ENCODE measurements at regions not wholly inside any gene's neighbourhood (a gene's known extent, or its start where the extent isn't known, plus 50 kb on each side); places are given as distances from the start of the nearest gene placed in this dataset.
"Not testable (repeated sequence)": the region's sequence is repeated elsewhere in the genome, so short reads cannot be mapped to it uniquely, and the experiment has no call there.

- no peaks in the 10 kb centered on the region for H3K9me3 ChIP-seq (ENCODE audit: insufficient read depth, low read depth, low read length)
- no peaks in the 10 kb centered on the region for H3K4me1 ChIP-seq (ENCODE audit: insufficient read depth, low read length)
- H3K27me3 ChIP-seq (ENCODE audit: insufficient read depth, low read length) = no peaks in the 10 kb centered on the region
- H3K36me3 ChIP-seq (ENCODE audit: insufficient read depth, low read depth, low read length) = no peaks in the 10 kb centered on the region
- no peak overlapping the region for H3K27ac ChIP-seq (ENCODE audit: low read length)
- H3K9ac ChIP-seq (ENCODE audit: low read depth, low read length) = no peak overlapping the region
- H3K4me3 ChIP-seq (ENCODE audit: low read length) = no peak overlapping the region
Observed at GRCh38 chr11:45000918-45001317, 50.2 kb upstream of the TP53I11 start.

GRCh38 chr11:45001466-45002165 lies 50.9 kb upstream of the TP53I11 start:
- no peaks in the 10 kb centered on the region for H3K27me3 ChIP-seq (ENCODE audit: insufficient read depth, low read length)
- H3K36me3 ChIP-seq (ENCODE audit: insufficient read depth, low read depth, low read length) = no peaks in the 10 kb centered on the region
- H3K4me1 ChIP-seq (ENCODE audit: insufficient read depth, low read length) = no peaks in the 10 kb centered on the region
- no peaks in the 10 kb centered on the region for H3K9me3 ChIP-seq (ENCODE audit: insufficient read depth, low read depth, low read length)
- no peak overlapping the region for H3K4me3 ChIP-seq (ENCODE audit: low read length)
- no peak overlapping the region for H3K27ac ChIP-seq (ENCODE audit: low read length)
- H3K9ac ChIP-seq (ENCODE audit: low read depth, low read length) = no peak overlapping the region

- Histone ChIP-seq H3K36me3 (ENCODE audit: insufficient read depth, low read depth, low read length) (no peaks in the 10 kb centered on the region), H3K4me3 (ENCODE audit: low read length) (no peak overlapping the region), H3K4me1 (ENCODE audit: insufficient read depth, low read length) (no peaks in the 10 kb centered on the region), H3K9me3 (ENCODE audit: insufficient read depth, low read depth, low read length) (no peaks in the 10 kb centered on the region), H3K27me3 (ENCODE audit: insufficient read depth, low read length) (no peaks in the 10 kb centered on the region), H3K27ac (ENCODE audit: low read length) (no peak overlapping the region), H3K9ac (ENCODE audit: low read depth, low read length) (no peak overlapping the region)
Observed at GRCh38 chr11:45005106-45005505, 54.4 kb upstream of the TP53I11 start.

GRCh38 chr11:45007011-45007410 lies 56.3 kb upstream of the TP53I11 start:
- Histone ChIP-seq H3K36me3 (ENCODE audit: insufficient read depth, low read depth, low read length) (no peaks in the 10 kb centered on the region), H3K27me3 (ENCODE audit: insufficient read depth, low read length) (no peaks in the 10 kb centered on the region), H3K4me1 (ENCODE audit: insufficient read depth, low read length) (no peaks in the 10 kb centered on the region), H3K9ac (ENCODE audit: low read depth, low read length) (no peak overlapping the region), H3K27ac (ENCODE audit: low read length) (no peak overlapping the region), H3K4me3 (ENCODE audit: low read length) (no peak overlapping the region), H3K9me3 (ENCODE audit: insufficient read depth, low read depth, low read length) (no peaks in the 10 kb centered on the region)

- not testable (repeated sequence) for H3K4me1 ChIP-seq (ENCODE audit: insufficient read depth, low read length); H3K27ac ChIP-seq (ENCODE audit: low read length); H3K9ac ChIP-seq (ENCODE audit: low read depth, low read length); H3K9me3 ChIP-seq (ENCODE audit: insufficient read depth, low read depth, low read length); H3K27me3 ChIP-seq (ENCODE audit: insufficient read depth, low read length); H3K36me3 ChIP-seq (ENCODE audit: insufficient read depth, low read depth, low read length); H3K4me3 ChIP-seq (ENCODE audit: low read length)
Observed at GRCh38 chr11:45015983-45016382, 65.3 kb upstream of the TP53I11 start.

GRCh38 chr11:45016446-45016845 lies 65.8 kb upstream of the TP53I11 start:
- not testable (repeated sequence) for H3K9me3 ChIP-seq (ENCODE audit: insufficient read depth, low read depth, low read length); H3K36me3 ChIP-seq (ENCODE audit: insufficient read depth, low read depth, low read length); H3K4me3 ChIP-seq (ENCODE audit: low read length); H3K4me1 ChIP-seq (ENCODE audit: insufficient read depth, low read length); H3K27ac ChIP-seq (ENCODE audit: low read length); H3K27me3 ChIP-seq (ENCODE audit: insufficient read depth, low read length); H3K9ac ChIP-seq (ENCODE audit: low read depth, low read length)

GRCh38 chr11:45017329-45017728 lies 66.6 kb upstream of the TP53I11 start:
- no peak overlapping the region for H3K4me3 ChIP-seq (ENCODE audit: low read length)
- no peaks in the 10 kb centered on the region for H3K9me3 ChIP-seq (ENCODE audit: insufficient read depth, low read depth, low read length)
- no peaks in the 10 kb centered on the region for H3K36me3 ChIP-seq (ENCODE audit: insufficient read depth, low read depth, low read length)
- no peak overlapping the region for H3K27ac ChIP-seq (ENCODE audit: low read length)
- H3K4me1 ChIP-seq (ENCODE audit: insufficient read depth, low read length) = peaks cover 15% of the 10 kb centered on the region
- peaks cover 2% of the 10 kb centered on the region; the same call in 1 of the 2 replicates for H3K27me3 ChIP-seq (ENCODE audit: insufficient read depth, low read length)
- H3K9ac ChIP-seq (ENCODE audit: low read depth, low read length) = no peak overlapping the region

- H3K9me3 ChIP-seq (ENCODE audit: insufficient read depth, low read depth, low read length) = no peaks in the 10 kb centered on the region
- no peak overlapping the region for H3K4me3 ChIP-seq (ENCODE audit: low read length)
- H3K27me3 ChIP-seq (ENCODE audit: insufficient read depth, low read length) = peaks cover 3% of the 10 kb centered on the region; the same call in 1 of the 2 replicates
- H3K36me3 ChIP-seq (ENCODE audit: insufficient read depth, low read depth, low read length) = no peaks in the 10 kb centered on the region
- H3K27ac ChIP-seq (ENCODE audit: low read length) = no peak overlapping the region
- no peak overlapping the region for H3K9ac ChIP-seq (ENCODE audit: low read depth, low read length)
- peaks cover 15% of the 10 kb centered on the region for H3K4me1 ChIP-seq (ENCODE audit: insufficient read depth, low read length)
Observed at GRCh38 chr11:45021001-45021400, 70.3 kb upstream of the TP53I11 start.

GRCh38 chr11:45021692-45022141 lies 71.0 kb upstream of the TP53I11 start:
- no peak overlapping the region for H3K27ac ChIP-seq (ENCODE audit: low read length)
- peaks cover 15% of the 10 kb centered on the region for H3K4me1 ChIP-seq (ENCODE audit: insufficient read depth, low read length)

GRCh38 chr11:45022294-45023064 lies 71.8 kb upstream of the TP53I11 start:
- Histone ChIP-seq H3K4me1 (ENCODE audit: insufficient read depth, low read length) (peaks cover 15% of the 10 kb centered on the region), H3K27me3 (ENCODE audit: insufficient read depth, low read length) (peaks cover 3% of the 10 kb centered on the region; the same call in 1 of the 2 replicates), H3K9me3 (ENCODE audit: insufficient read depth, low read depth, low read length) (no peaks in the 10 kb centered on the region), H3K36me3 (ENCODE audit: insufficient read depth, low read depth, low read length) (no peaks in the 10 kb centered on the region), H3K9ac (ENCODE audit: low read depth, low read length) (no peak overlapping the region), H3K4me3 (ENCODE audit: low read length) (no peak overlapping the region), H3K27ac (ENCODE audit: low read length) (no peak overlapping the region)

More at GRCh38 chr11:45021692-45022141, 71.0 kb upstream of the TP53I11 start:
- no peaks in the 10 kb centered on the region for H3K36me3 ChIP-seq (ENCODE audit: insufficient read depth, low read depth, low read length)
- H3K9ac ChIP-seq (ENCODE audit: low read depth, low read length) = no peak overlapping the region
- no peak overlapping the region for H3K4me3 ChIP-seq (ENCODE audit: low read length)
- H3K27me3 ChIP-seq (ENCODE audit: insufficient read depth, low read length) = peaks cover 3% of the 10 kb centered on the region; the same call in 1 of the 2 replicates
- no peaks in the 10 kb centered on the region for H3K9me3 ChIP-seq (ENCODE audit: insufficient read depth, low read depth, low read length)

- H3K9ac ChIP-seq (ENCODE audit: low read depth, low read length) = no peak overlapping the region
- H3K4me1 ChIP-seq (ENCODE audit: insufficient read depth, low read length) = peaks cover 15% of the 10 kb centered on the region
- no peak overlapping the region for H3K4me3 ChIP-seq (ENCODE audit: low read length)
- H3K27me3 ChIP-seq (ENCODE audit: insufficient read depth, low read length) = peaks cover 3% of the 10 kb centered on the region; the same call in 1 of the 2 replicates
- no peak overlapping the region for H3K27ac ChIP-seq (ENCODE audit: low read length)
- no peaks in the 10 kb centered on the region for H3K36me3 ChIP-seq (ENCODE audit: insufficient read depth, low read depth, low read length)
- H3K9me3 ChIP-seq (ENCODE audit: insufficient read depth, low read depth, low read length) = no peaks in the 10 kb centered on the region
Observed at GRCh38 chr11:45023065-45023365, 72.3 kb upstream of the TP53I11 start.

- H3K36me3 ChIP-seq (ENCODE audit: insufficient read depth, low read depth, low read length) = no peaks in the 10 kb centered on the region
- H3K4me1 ChIP-seq (ENCODE audit: insufficient read depth, low read length) = peaks cover 15% of the 10 kb centered on the region
- no peak overlapping the region for H3K4me3 ChIP-seq (ENCODE audit: low read length)
- peaks cover 3% of the 10 kb centered on the region; the same call in 1 of the 2 replicates for H3K27me3 ChIP-seq (ENCODE audit: insufficient read depth, low read length)
- H3K9me3 ChIP-seq (ENCODE audit: insufficient read depth, low read depth, low read length) = no peaks in the 10 kb centered on the region
- H3K9ac ChIP-seq (ENCODE audit: low read depth, low read length) = no peak overlapping the region
- no peak overlapping the region for H3K27ac ChIP-seq (ENCODE audit: low read length)
Observed at GRCh38 chr11:45024316-45024715, 73.6 kb upstream of the TP53I11 start.

Measured in iPS-20b (cell line).